ENCODE measurements at regions not wholly inside any gene's neighbourhood (a gene's known extent, or its start where the extent isn't known, plus 50 kb on each side); places are given as distances from the start of the nearest gene placed in this dataset.

DNA sequence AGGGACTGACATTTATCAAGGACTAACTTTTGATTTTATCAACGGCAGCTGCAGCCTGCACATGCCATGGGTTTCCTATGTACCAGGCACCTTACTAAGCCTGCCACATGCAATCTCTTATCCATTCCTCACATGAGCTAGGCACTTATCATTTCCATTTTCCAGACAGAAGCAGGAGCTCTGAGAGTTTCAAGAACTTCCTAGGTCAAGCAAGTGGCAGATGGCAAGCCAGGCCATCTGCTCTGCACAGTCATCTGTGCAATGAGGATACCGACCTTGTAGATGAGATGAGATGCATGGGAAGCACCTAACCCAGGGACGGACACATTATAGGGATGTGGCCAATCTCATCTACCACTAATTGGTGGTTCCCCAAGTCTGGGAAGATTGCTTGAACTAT is 339.4 kb upstream of the USP24 start:
- H3K23ac ChIP-seq (ENCODE audit: low read length), result no peak overlapping the region
- H2AFZ ChIP-seq (ENCODE audit: insufficient read depth, low read length, poor library complexity), result no peak overlapping the region
- H3K14ac ChIP-seq (ENCODE audit: low read length), result no peak overlapping the region
- H2BK120ac ChIP-seq (ENCODE audit: insufficient read depth, low read length, poor library complexity), result no peak overlapping the region
- H2AK5ac ChIP-seq (ENCODE audit: low read length), result no peak overlapping the region
- no peaks in the 10 kb centered on the region for H3K9me3 ChIP-seq (ENCODE audit: insufficient read depth, low read depth, low read length)
- H4K91ac ChIP-seq (ENCODE audit: low read depth, low read length), result no peak overlapping the region
- H4K12ac ChIP-seq (ENCODE audit: low read depth, low read length), result no peak overlapping the region
- WGBS (ENCODE audit: extremely low coverage, insufficient coverage, insufficient read length), result no CpG with 5 or more reads among the region's 3 CpGs
- peaks cover 0 to 1% of the 10 kb centered on the region in 2 experiments for H3K4me1 ChIP-seq (ENCODE audit: control insufficient read depth in 1 of 2, insufficient read depth in 2 of 2, low read length in 2 of 2)
- no peak overlapping the region for H2BK12ac ChIP-seq (ENCODE audit: low read length)
- H3K27ac ChIP-seq (ENCODE audit: low read depth, low read length), result no peak overlapping the region
- no peak overlapping the region for H4K8ac ChIP-seq (ENCODE audit: low read depth, low read length)
- H3K79me2 ChIP-seq (ENCODE audit: control insufficient read depth, insufficient read depth, low read length, poor library complexity), result no peaks in the 10 kb centered on the region
- DNase-seq, result no peak
- H3K18ac ChIP-seq (ENCODE audit: low read length), result no peak overlapping the region
- H3K9ac ChIP-seq (ENCODE audit: low read length), result no peak overlapping the region
- no peak overlapping the region for H3K4ac ChIP-seq (ENCODE audit: low read depth, low read length)
- H3K27me3 ChIP-seq (ENCODE audit: insufficient read depth, low read length), result no peaks in the 10 kb centered on the region
- no peak overlapping the region for H3K4me2 ChIP-seq (ENCODE audit: low read length)
- H2BK5ac ChIP-seq (ENCODE audit: low read depth, low read length, poor library complexity), result no peak overlapping the region
- no peak overlapping the region for H3K4me3 ChIP-seq (ENCODE audit: low read depth, low read length)
- no peaks in the 10 kb centered on the region for H3K36me3 ChIP-seq (ENCODE audit: control insufficient read depth in 1 of 2, insufficient read depth in 2 of 2, low read length in 2 of 2)
- no peaks in the 10 kb centered on the region for H3K79me1 ChIP-seq (ENCODE audit: low read length)

DNA sequence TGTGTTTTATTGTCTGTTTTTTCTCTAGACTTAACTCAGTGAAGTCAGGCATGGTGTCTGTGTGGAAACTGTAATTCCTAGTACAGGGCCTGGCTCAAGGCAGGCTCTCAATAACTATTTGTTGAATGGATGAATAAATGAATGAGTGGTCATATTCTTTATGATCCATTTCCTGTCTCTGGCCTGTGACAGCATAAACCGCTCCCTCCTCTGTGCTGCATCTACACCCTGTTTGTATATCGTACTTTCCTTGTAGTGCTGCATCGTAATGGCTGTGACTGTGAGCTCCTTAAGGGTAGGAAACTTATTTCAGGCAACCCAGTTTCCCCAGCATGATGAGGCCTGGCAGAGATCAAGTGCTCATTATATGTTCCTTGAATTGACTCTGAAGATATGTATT is 337.5 kb upstream of the USP24 start:
- Histone ChIP-seq H3K23ac (ENCODE audit: low read length) (no peak overlapping the region), H3K79me1 (ENCODE audit: low read length) (no peaks in the 10 kb centered on the region), H4K12ac (ENCODE audit: low read depth, low read length) (no peak overlapping the region), H3K9ac (ENCODE audit: low read length) (no peak overlapping the region), H3K4me1 (ENCODE audit: control insufficient read depth in 1 of 2, insufficient read depth in 2 of 2, low read length in 2 of 2) (no peaks in the 10 kb centered on the region), H3K18ac (ENCODE audit: low read length) (no peak overlapping the region), H3K14ac (ENCODE audit: low read length) (no peak overlapping the region), H2BK12ac (ENCODE audit: low read length) (no peak overlapping the region), H3K4ac (ENCODE audit: low read depth, low read length) (no peak overlapping the region), H2AFZ (ENCODE audit: insufficient read depth, low read length, poor library complexity) (no peak overlapping the region), H3K36me3 (ENCODE audit: control insufficient read depth in 1 of 2, insufficient read depth in 2 of 2, low read length in 2 of 2) (no peaks in the 10 kb centered on the region), H3K4me2 (ENCODE audit: low read length) (no peak overlapping the region), H3K4me3 (ENCODE audit: low read depth, low read length) (no peak overlapping the region), H2AK5ac (ENCODE audit: low read length) (no peak overlapping the region), H3K27ac (ENCODE audit: low read depth, low read length) (no peak overlapping the region), H4K8ac (ENCODE audit: low read depth, low read length) (no peak overlapping the region), H2BK5ac (ENCODE audit: low read depth, low read length, poor library complexity) (no peak overlapping the region), H4K91ac (ENCODE audit: low read depth, low read length) (no peak overlapping the region), H2BK120ac (ENCODE audit: insufficient read depth, low read length, poor library complexity) (no peak overlapping the region), H3K9me3 (ENCODE audit: insufficient read depth, low read depth, low read length) (no peaks in the 10 kb centered on the region), H3K79me2 (ENCODE audit: control insufficient read depth, insufficient read depth, low read length, poor library complexity) (no peaks in the 10 kb centered on the region), H3K27me3 (ENCODE audit: insufficient read depth, low read length) (no peaks in the 10 kb centered on the region)
- WGBS (ENCODE audit: extremely low coverage, insufficient coverage, insufficient read length), result no CpG with 5 or more reads among the region's 3 CpGs
- no peak for DNase-seq

DNA sequence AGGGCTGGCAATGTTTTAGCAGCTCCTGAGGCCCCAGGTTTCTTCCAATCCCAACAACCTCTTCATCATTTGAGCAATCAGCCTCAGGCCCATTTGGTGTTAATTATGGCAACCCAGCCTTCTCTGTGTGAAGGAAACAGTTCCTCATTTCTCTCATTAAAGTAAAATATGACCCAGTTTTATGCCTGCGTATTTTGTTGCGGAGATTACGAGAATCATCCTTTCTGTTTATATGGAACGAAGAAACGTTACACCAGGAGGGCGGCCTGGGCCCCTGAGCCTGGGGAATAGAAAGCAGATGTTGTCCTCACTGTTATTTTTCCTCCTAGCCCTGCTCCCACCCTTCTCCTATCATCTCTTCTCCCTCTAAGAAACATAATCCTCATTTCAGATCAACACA is 332.2 kb upstream of the USP24 start:
- no CpG with 5 or more reads among the region's 6 CpGs for WGBS (ENCODE audit: extremely low coverage, insufficient coverage, insufficient read length)
- Histone ChIP-seq H3K9me3 (ENCODE audit: insufficient read depth, low read depth, low read length) (no peaks in the 10 kb centered on the region), H2AK5ac (ENCODE audit: low read length) (no peak overlapping the region), H3K79me1 (ENCODE audit: low read length) (no peaks in the 10 kb centered on the region), H3K4ac (ENCODE audit: low read depth, low read length) (no peak overlapping the region), H3K27ac (ENCODE audit: low read depth, low read length) (no peak overlapping the region), H3K18ac (ENCODE audit: low read length) (no peak overlapping the region), H4K12ac (ENCODE audit: low read depth, low read length) (no peak overlapping the region), H3K4me2 (ENCODE audit: low read length) (no peak overlapping the region), H3K4me1 (ENCODE audit: control insufficient read depth in 1 of 2, insufficient read depth in 2 of 2, low read length in 2 of 2) (no peaks in the 10 kb centered on the region), H2BK12ac (ENCODE audit: low read length) (no peak overlapping the region), H2BK5ac (ENCODE audit: low read depth, low read length, poor library complexity) (no peak overlapping the region), H3K36me3 (ENCODE audit: control insufficient read depth in 1 of 2, insufficient read depth in 2 of 2, low read length in 2 of 2) (no peaks in the 10 kb centered on the region), H3K9ac (ENCODE audit: low read length) (no peak overlapping the region), H3K23ac (ENCODE audit: low read length) (no peak overlapping the region), H4K8ac (ENCODE audit: low read depth, low read length) (no peak overlapping the region), H2BK120ac (ENCODE audit: insufficient read depth, low read length, poor library complexity) (no peak overlapping the region), H3K14ac (ENCODE audit: low read length) (no peak overlapping the region), H4K91ac (ENCODE audit: low read depth, low read length) (no peak overlapping the region), H3K27me3 (ENCODE audit: insufficient read depth, low read length) (no peaks in the 10 kb centered on the region), H2AFZ (ENCODE audit: insufficient read depth, low read length, poor library complexity) (no peak overlapping the region), H3K4me3 (ENCODE audit: low read depth, low read length) (no peak overlapping the region), H3K79me2 (ENCODE audit: control insufficient read depth, insufficient read depth, low read length, poor library complexity) (no peaks in the 10 kb centered on the region)
- no peak for DNase-seq

DNA sequence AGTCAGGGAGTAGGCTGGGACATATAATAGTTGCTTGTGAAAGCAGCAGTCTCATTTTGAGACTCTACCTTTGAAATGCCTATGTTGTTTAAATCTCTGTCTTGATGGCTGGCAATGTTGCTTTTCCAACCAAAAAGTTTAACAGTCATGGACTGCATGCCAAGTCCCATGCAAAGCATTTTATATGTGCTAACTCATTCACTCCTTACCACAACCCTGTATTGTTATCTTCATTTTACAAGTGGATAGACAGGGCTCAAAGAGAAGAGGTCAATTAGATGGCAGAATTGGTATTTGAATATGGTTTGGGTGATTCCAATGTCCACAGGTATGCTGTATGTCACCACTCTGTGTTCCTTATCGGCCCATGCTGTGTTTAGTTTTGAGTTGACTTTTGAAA is 331.4 kb upstream of the USP24 start:
- no peaks in the 10 kb centered on the region for H3K79me1 ChIP-seq (ENCODE audit: low read length)
- no peak for DNase-seq
- no peak overlapping the region for H3K18ac ChIP-seq (ENCODE audit: low read length)
- no peak overlapping the region for H4K91ac ChIP-seq (ENCODE audit: low read depth, low read length)
- H3K27ac ChIP-seq (ENCODE audit: low read depth, low read length), result no peak overlapping the region
- WGBS (ENCODE audit: extremely low coverage, insufficient coverage, insufficient read length), result no CpG with 5 or more reads among the region's 1 CpG
- H3K14ac ChIP-seq (ENCODE audit: low read length), result no peak overlapping the region
- H3K27me3 ChIP-seq (ENCODE audit: insufficient read depth, low read length), result no peaks in the 10 kb centered on the region
- H3K9ac ChIP-seq (ENCODE audit: low read length), result no peak overlapping the region
- H2BK5ac ChIP-seq (ENCODE audit: low read depth, low read length, poor library complexity), result no peak overlapping the region
- no peaks in the 10 kb centered on the region for H3K4me1 ChIP-seq (ENCODE audit: control insufficient read depth in 1 of 2, insufficient read depth in 2 of 2, low read length in 2 of 2)
- H2AK5ac ChIP-seq (ENCODE audit: low read length), result no peak overlapping the region
- no peaks in the 10 kb centered on the region for H3K9me3 ChIP-seq (ENCODE audit: insufficient read depth, low read depth, low read length)
- H2BK120ac ChIP-seq (ENCODE audit: insufficient read depth, low read length, poor library complexity), result no peak overlapping the region
- no peak overlapping the region for H4K8ac ChIP-seq (ENCODE audit: low read depth, low read length)
- no peak overlapping the region for H3K4me2 ChIP-seq (ENCODE audit: low read length)
- H3K36me3 ChIP-seq (ENCODE audit: control insufficient read depth in 1 of 2, insufficient read depth in 2 of 2, low read length in 2 of 2), result no peaks in the 10 kb centered on the region
- no peak overlapping the region for H2AFZ ChIP-seq (ENCODE audit: insufficient read depth, low read length, poor library complexity)
- no peak overlapping the region for H3K4ac ChIP-seq (ENCODE audit: low read depth, low read length)
- H3K79me2 ChIP-seq (ENCODE audit: control insufficient read depth, insufficient read depth, low read length, poor library complexity), result no peaks in the 10 kb centered on the region
- H3K4me3 ChIP-seq (ENCODE audit: low read depth, low read length), result no peak overlapping the region
- no peak overlapping the region for H4K12ac ChIP-seq (ENCODE audit: low read depth, low read length)
- no peak overlapping the region for H3K23ac ChIP-seq (ENCODE audit: low read length)
- H2BK12ac ChIP-seq (ENCODE audit: low read length), result no peak overlapping the region

Data from trophoblast cell (in vitro differentiated cells and primary cell).